RWPE2 (cell line): ENCODE measurements at regions not wholly inside any gene's neighbourhood (a gene's known extent, or its start where the extent isn't known, plus 50 kb on each side); places are given as distances from the start of the nearest gene placed in this dataset.
A peak's percentile ranks its signal among the peaks of the same experiment; 100 is the strongest.
"Not testable (repeated sequence)": the region's sequence is repeated elsewhere in the genome, so short reads cannot be mapped to it uniquely, and the experiment has no call there.

Experiments used
- ATAC-seq: fragments of 200-7000 bp; cut with Tn5 transposase; 3 replicates; pipeline ENCODE4 v1.9.1; 2021; ENCODE audit warnings: low read depth
- DNase-seq: peaks from one replicate; pipeline ENCODE4 v3.0.0-alpha.2; 2020; ENCODE audit warnings: low spot score
- H3K27ac ChIP-seq: fragments of 450-650 bp; 2 replicates; pipeline ENCODE4 v1.5.1; 2017; ENCODE audit warnings: mild to moderate bottlenecking; ENCODE audit not compliant: poor library complexity, severe bottlenecking
- H3K27me3 ChIP-seq: fragments of 250-450 bp; sonication (Bioruptor Pico); 2 replicates; pipeline ENCODE4 v1.5.1; 2021; ENCODE audit warnings: mild to moderate bottlenecking, moderate library complexity; ENCODE audit not compliant: insufficient read depth, poor library complexity, severe bottlenecking
- H3K36me3 ChIP-seq: fragments of 250-450 bp; sonication (Bioruptor Pico); 2 replicates; pipeline ENCODE4 v1.5.1; 2020; ENCODE audit warnings: low read depth, mild to moderate bottlenecking, moderate library complexity
- H3K4me1 ChIP-seq: fragments of 250-450 bp; sonication (Bioruptor Pico); 2 replicates; pipeline ENCODE4 v1.5.1; 2021; ENCODE audit warnings: mild to moderate bottlenecking, moderate library complexity; ENCODE audit not compliant: insufficient read depth, poor library complexity, severe bottlenecking
- H3K4me3 ChIP-seq: fragments of 250-450 bp; sonication (Bioruptor Pico); 2 replicates; pipeline ENCODE4 v1.5.1; 2021; ENCODE audit warnings: mild to moderate bottlenecking, moderate library complexity; ENCODE audit not compliant: severe bottlenecking
- H3K9me3 ChIP-seq: fragments of 250-450 bp; sonication (Bioruptor Pico); 2 replicates; pipeline ENCODE4 v1.5.1; 2021; ENCODE audit warnings: mild to moderate bottlenecking, moderate library complexity; ENCODE audit not compliant: severe bottlenecking
- TF ChIP-seq, protein P1 (sequence below): fragments of 450-650 bp; IDR thresholded peaks from one replicate; pipeline ENCODE4 v1.5.1; 2017; ENCODE audit warnings: mild to moderate bottlenecking, moderate library complexity; ENCODE audit not compliant: poor library complexity, severe bottlenecking

GRCh38 chr4:141543706-141544105, 92.7 kb upstream of the IL15 start:
- Histone ChIP-seq H3K27me3 (no peaks in the 10 kb centered on the region), H3K36me3 (no peaks in the 10 kb centered on the region), H3K27ac (no peak overlapping the region), H3K4me3 (no peak overlapping the region), H3K4me1 (peaks cover 7% of the 10 kb centered on the region), H3K9me3 (no peaks in the 10 kb centered on the region)
- no peak for ATAC-seq
- DNase-seq, result no peak
- TF ChIP-seq, protein P1, sequence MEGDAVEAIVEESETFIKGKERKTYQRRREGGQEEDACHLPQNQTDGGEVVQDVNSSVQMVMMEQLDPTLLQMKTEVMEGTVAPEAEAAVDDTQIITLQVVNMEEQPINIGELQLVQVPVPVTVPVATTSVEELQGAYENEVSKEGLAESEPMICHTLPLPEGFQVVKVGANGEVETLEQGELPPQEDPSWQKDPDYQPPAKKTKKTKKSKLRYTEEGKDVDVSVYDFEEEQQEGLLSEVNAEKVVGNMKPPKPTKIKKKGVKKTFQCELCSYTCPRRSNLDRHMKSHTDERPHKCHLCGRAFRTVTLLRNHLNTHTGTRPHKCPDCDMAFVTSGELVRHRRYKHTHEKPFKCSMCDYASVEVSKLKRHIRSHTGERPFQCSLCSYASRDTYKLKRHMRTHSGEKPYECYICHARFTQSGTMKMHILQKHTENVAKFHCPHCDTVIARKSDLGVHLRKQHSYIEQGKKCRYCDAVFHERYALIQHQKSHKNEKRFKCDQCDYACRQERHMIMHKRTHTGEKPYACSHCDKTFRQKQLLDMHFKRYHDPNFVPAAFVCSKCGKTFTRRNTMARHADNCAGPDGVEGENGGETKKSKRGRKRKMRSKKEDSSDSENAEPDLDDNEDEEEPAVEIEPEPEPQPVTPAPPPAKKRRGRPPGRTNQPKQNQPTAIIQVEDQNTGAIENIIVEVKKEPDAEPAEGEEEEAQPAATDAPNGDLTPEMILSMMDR, result no peak

DNA sequence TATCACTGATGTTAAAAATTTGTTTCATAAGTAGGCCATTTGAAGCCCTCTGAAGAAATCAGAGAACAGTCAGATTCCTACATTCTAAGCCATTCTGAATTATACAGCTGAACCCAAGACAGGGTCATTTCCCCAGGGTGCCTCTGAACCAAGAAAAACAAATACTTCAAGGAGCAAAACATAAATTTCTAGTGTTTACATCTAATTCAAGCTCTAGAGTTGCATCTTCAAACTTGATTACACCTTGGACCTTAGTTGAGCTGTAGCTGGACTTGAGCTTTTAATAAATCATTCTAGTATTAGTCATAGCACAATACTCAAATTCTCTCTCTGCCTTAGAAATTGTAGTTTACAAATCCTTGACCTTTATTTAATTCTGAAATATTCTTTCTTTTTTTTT, 87.6 kb upstream of the IL15 start:
- no peak for ATAC-seq
- TF ChIP-seq, protein P1, result no peak

DNA sequence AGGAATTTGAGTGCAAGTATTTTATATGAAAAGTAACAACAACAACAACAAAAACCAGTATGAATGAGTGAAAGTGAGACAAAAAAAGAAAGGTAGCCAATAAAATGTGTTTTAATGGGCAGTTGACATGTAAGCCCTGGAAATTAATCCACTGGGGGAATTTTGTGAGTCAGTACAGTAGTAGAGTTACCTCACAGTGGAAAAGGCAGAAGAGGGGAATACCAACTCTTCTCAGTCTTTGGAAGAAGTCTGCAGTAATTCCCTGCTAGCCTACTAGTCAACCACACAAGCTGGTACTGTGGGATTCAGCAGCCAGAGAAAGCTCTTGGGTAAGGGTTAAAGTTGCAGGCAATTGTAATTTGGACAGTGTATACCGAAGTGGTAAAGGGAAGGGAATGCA, 76.3 kb upstream of the IL15 start:
- TF ChIP-seq, protein P1, result no peak
- no peaks in the 10 kb centered on the region for H3K4me1 ChIP-seq
- no peaks in the 10 kb centered on the region for H3K36me3 ChIP-seq
- no peak overlapping the region for H3K4me3 ChIP-seq
- no peaks in the 10 kb centered on the region for H3K27me3 ChIP-seq
- no peaks in the 10 kb centered on the region for H3K9me3 ChIP-seq
- no peak overlapping the region for H3K27ac ChIP-seq
- ATAC-seq (no peak), DNase-seq (no peak)

More for the DNA sequence above, 87.6 kb upstream of the IL15 start:
- H3K27me3 ChIP-seq, result no peaks in the 10 kb centered on the region
- DNase-seq, result no peak
- no peak overlapping the region for H3K27ac ChIP-seq
- H3K9me3 ChIP-seq, result no peaks in the 10 kb centered on the region
- no peaks in the 10 kb centered on the region for H3K4me1 ChIP-seq
- no peaks in the 10 kb centered on the region for H3K36me3 ChIP-seq
- no peak overlapping the region for H3K4me3 ChIP-seq

- no peak overlapping the region for H3K4me3 ChIP-seq
- no peaks in the 10 kb centered on the region for H3K4me1 ChIP-seq
- no peaks in the 10 kb centered on the region for H3K9me3 ChIP-seq
- TF ChIP-seq, protein P1, result no peak
- no peaks in the 10 kb centered on the region for H3K36me3 ChIP-seq
- DNase-seq, result no peak
- H3K27ac ChIP-seq, result no peak overlapping the region
- H3K27me3 ChIP-seq, result no peaks in the 10 kb centered on the region
- ATAC-seq, result no peak
These were observed 73.7 kb upstream of the IL15 start for GRCh38 chr4:141562649-141563048.

DNA sequence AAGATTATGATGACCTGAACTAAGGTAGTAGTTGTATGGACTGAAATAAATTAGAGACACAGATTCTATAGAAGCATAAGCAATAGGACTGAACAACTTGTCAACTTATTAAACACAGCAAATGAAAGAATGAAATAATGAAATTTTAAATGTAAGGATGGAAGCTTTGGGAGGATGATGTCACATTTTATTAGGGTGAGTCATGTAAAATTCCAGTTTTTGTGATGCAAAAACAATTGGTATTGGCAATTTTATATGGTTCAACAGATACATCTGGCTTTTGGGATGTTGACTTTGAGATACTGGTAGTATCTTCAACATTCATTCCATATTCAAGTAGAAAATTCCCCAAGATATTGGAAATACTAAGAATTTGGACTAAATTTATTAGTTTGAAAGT, 72.7 kb upstream of the IL15 start:
- Histone ChIP-seq H3K36me3 (no peaks in the 10 kb centered on the region), H3K27ac (no peak overlapping the region), H3K4me1 (no peaks in the 10 kb centered on the region), H3K9me3 (no peaks in the 10 kb centered on the region), H3K4me3 (no peak overlapping the region), H3K27me3 (no peaks in the 10 kb centered on the region)
- DNase-seq (no peak), ATAC-seq (no peak)
- TF ChIP-seq, protein P1, result no peak

- H3K27me3 ChIP-seq, H3K4me1 ChIP-seq, DNase-seq, H3K9me3 ChIP-seq, ATAC-seq, H3K36me3 ChIP-seq, H3K4me3 ChIP-seq: not testable (repeated sequence)
- peak overlapping the region; percentile 20 for H3K27ac ChIP-seq
These were observed 71.4 kb upstream of the IL15 start for GRCh38 chr4:141564961-141565360.
